SH-SY5Y (cell line): ENCODE measurements at regions not wholly inside any gene's neighbourhood (a gene's known extent, or its start where the extent isn't known, plus 50 kb on each side); places are given as distances from the start of the nearest gene placed in this dataset.

Source experiments
- GATA2 ChIP-seq: IDR thresholded peaks from 2 replicates; pipeline ENCODE4 v1.6.1; 2011; ENCODE audit warnings: mild to moderate bottlenecking, low read depth, low read length
- GATA3 ChIP-seq: IDR thresholded peaks from 2 replicates; pipeline ENCODE4 v1.6.1; 2011; ENCODE audit warnings: low read depth, mild to moderate bottlenecking, low read length, moderate library complexity

DNA sequence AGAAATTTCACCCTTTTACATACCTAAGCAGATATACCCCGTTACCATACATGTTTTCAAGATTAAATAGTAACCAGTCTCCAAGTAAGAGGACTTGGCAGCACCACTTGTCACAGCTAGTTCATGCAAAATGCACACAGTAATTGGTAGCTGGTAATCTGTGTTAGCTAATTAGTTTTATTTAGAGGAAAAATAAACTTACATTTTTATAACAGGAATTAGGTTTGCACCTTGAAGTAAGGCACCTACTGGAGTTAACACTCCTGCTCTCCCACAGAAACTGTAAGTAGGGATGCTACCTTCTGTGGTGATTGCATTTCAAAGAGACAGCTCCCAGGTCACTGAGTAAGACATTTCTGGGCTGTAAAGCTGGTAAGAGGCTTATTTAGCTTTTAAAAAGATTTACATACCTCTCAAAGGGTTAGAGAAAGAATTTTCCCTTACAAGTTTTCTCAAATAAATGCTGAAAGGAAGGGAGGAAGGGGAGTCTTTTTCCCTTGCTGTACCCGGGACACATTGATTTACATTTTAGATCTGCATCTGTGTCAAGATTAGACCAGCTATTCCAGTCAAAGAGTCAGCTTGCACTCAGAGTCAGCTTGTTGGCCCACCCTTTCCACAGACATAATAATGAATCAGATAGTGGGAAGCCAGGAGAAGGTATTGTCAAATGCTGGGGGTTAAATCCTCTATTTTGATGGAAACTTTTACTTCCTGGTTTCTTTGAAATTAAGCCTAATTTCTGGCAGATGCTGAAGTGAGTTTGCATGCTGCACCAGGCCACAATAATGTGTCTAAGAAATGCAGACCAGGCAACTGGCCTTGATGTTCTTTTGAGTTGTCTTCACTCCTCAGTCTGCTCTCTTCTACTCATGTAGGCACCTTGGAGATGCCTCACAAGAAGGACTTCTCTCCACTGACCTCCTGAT lies 77.6 kb upstream of the CHD2 start:
- TF ChIP-seq GATA2, result peak; percentile 24
- TF ChIP-seq GATA3, result no peak
